Panc1 (cell line): ENCODE measurements at regions not wholly inside any gene's neighbourhood (a gene's known extent, or its start where the extent isn't known, plus 50 kb on each side); places are given as distances from the start of the nearest gene placed in this dataset.

ENCODE experiments used
- ATAC-seq: fragments of 200-7000 bp; cut with Tn5 transposase; 2 replicates; pipeline ENCODE4 v1.9.1; 2020; ENCODE audit warnings: mild to moderate bottlenecking, moderate library complexity
- BruUV-seq: library from RNA; stranded (reverse); fragments of 400-500 nt; replicated peaks from 2 replicates; lab custom pipeline; 2021; lab: Mats Ljungman, UMichigan
- CTCF ChIA-PET: fragments of 300-600 bp; sonication (Branson Sonifier 250); formaldehyde crosslinking; loops from one replicate; lab custom pipeline; 2022; ENCODE audit warnings: antibody characterized with exemption; lab: Charles Lee
- POLR2A ChIA-PET: fragments of 300-600 bp; sonication (Branson Sonifier 250); formaldehyde crosslinking; loops from one replicate; lab custom pipeline; 2022; ENCODE audit warnings: antibody characterized with exemption; lab: Charles Lee
- DNase-seq: peaks from one replicate; pipeline ENCODE4 v3.0.0-alpha.2; 2010; ENCODE audit warnings: low read depth, low spot score
- H3K27ac ChIP-seq: 2 replicates; pipeline ENCODE4 v1.5.1; 2011; ENCODE audit warnings: mild to moderate bottlenecking, low read length, inconsistent platforms
- H3K27me3 ChIP-seq: fragments of 200-500 bp; sonication (Bioruptor generic); 2 replicates; pipeline ENCODE4 v1.6.0; 2014; ENCODE audit warnings: low read length, inconsistent platforms; ENCODE audit not compliant: control insufficient read depth, insufficient read depth
- H3K36me3 ChIP-seq: fragments of 200-500 bp; sonication (Bioruptor generic); 2 replicates; pipeline ENCODE4 v1.5.1; 2014; ENCODE audit warnings: inconsistent platforms, mild to moderate bottlenecking, low read length, moderate library complexity; ENCODE audit not compliant: control insufficient read depth, insufficient read depth
- H3K4me1 ChIP-seq: 2 replicates; pipeline ENCODE4 v1.5.1; 2011; ENCODE audit warnings: inconsistent platforms, mild to moderate bottlenecking, low read length, moderate library complexity; ENCODE audit not compliant: control insufficient read depth, insufficient read depth
- H3K4me3 ChIP-seq, 2 experiments: 2 replicates each; pipeline ENCODE4 v1.5.1; 2011 to 2012; ENCODE audit warnings: low read depth in 2 of 2, low read length in 2 of 2, mild to moderate bottlenecking in 2 of 2, inconsistent platforms in 1 of 2, moderate library complexity in 1 of 2
- H3K9me3 ChIP-seq: fragments of 200-500 bp; sonication (Bioruptor generic); 2 replicates; pipeline ENCODE4 v1.5.1; 2014; ENCODE audit warnings: low read depth, mild to moderate bottlenecking, inconsistent platforms, low read length, moderate library complexity; ENCODE audit not compliant: control insufficient read depth, insufficient read depth
- CTCF ChIP-seq: fragments of 450-650 bp; IDR thresholded peaks from 2 replicates; pipeline ENCODE4 v1.5.1; 2017; ENCODE audit warnings: mild to moderate bottlenecking
- POLR2AphosphoS5 ChIP-seq: IDR thresholded peaks from 2 replicates; pipeline ENCODE4 v1.6.1; 2012; ENCODE audit warnings: mild to moderate bottlenecking, low read depth, low read length, moderate library complexity
- REST ChIP-seq, 2 experiments: IDR thresholded peaks; 2 replicates each; pipeline ENCODE4 v1.6.1; 2011 to 2012; ENCODE audit warnings: low read depth in 2 of 2, control low read depth in 1 of 2, low read length in 1 of 2, mild to moderate bottlenecking in 1 of 2, moderate library complexity in 1 of 2; ENCODE audit not compliant: insufficient read depth in 1 of 2
- SIN3A ChIP-seq: IDR thresholded peaks from 2 replicates; pipeline ENCODE4 v1.6.1; 2012; ENCODE audit warnings: low read depth, mild to moderate bottlenecking, low read length, moderate library complexity, borderline replicate concordance; ENCODE audit not compliant: insufficient read depth
- TCF7L2 ChIP-seq: IDR thresholded peaks from 2 replicates; pipeline ENCODE4 v1.6.1; 2011; ENCODE audit warnings: mild to moderate bottlenecking, low read depth, low read length, inconsistent platforms
- in situ Hi-C: cut with HindIII; loops from 2 replicates; pipeline ENCODE4 v1.10.0; 2016; ENCODE audit warnings: low sequenced_read_pairs, low pct_unique_long_range_greater_than_20kb
- intact Hi-C: fragments of 100-400 bp; cut with micrococcal nuclease; formaldehyde crosslinking; loops from one replicate; pipeline ENCODE4 v1.10.0; 2022; ENCODE audit not compliant: unreplicated experiment

GRCh38 chr11:87722756-87723565 is 452.3 kb downstream of the RAB38 start:
- peak; percentile 80 for ATAC-seq

More at GRCh38 chr11:87722756-87723565, 452.3 kb downstream of the RAB38 start:
- in situ Hi-C loops = no loop called here
- intact Hi-C loops = no loop called here
- POLR2A ChIA-PET = no interaction called here
- Histone ChIP-seq H3K36me3 (no peaks in the 10 kb centered on the region), H3K27me3 (no peaks in the 10 kb centered on the region), H3K27ac (no peak overlapping the region), H3K4me1 (no peaks in the 10 kb centered on the region), H3K9me3 (no peaks in the 10 kb centered on the region), H3K4me3 (no peak overlapping the region)
- BruUV-seq = no TSS peak
- DNase-seq = peak; percentile 17
- TF ChIP-seq REST (IDR thresholded peaks at IDR 0.05; ENCODE audit: insufficient read depth in 1 of 2, low read depth in 2 of 2, low read length in 1 of 2) (no peak), TCF7L2 (no peak), POLR2AphosphoS5 (no peak), CTCF (peak; percentile 88), SIN3A (no peak)
- CTCF ChIA-PET = interaction anchor here (0.6 kb wide), 1 partner anchor 15 kb away, joined by 3 read pairs; no protein-coding TSS in a partner anchor
